K562 (cell line): ENCODE measurements at regions not wholly inside any gene's neighbourhood (a gene's known extent, or its start where the extent isn't known, plus 50 kb on each side); places are given as distances from the start of the nearest gene placed in this dataset.

Source experiments
- ATAC-seq: fragments of 200-7000 bp; cut with Tn5 transposase; 3 replicates; pipeline ENCODE4 v1.9.1; 2020; ENCODE audit warnings: moderate library complexity
- BruUV-seq: library from RNA; stranded (reverse); fragments of 400-500 nt; replicated peaks from 2 replicates; lab custom pipeline; 2021; lab: Mats Ljungman, UMichigan
- CTCF ChIA-PET: fragments of 300-600 bp; formaldehyde crosslinking; extraction: SDS; loops from one replicate; lab custom pipeline; 2021; ENCODE audit warnings: low intra/inter-chr PET ratio; lab: Yijun Ruan, JAX
- POLR2A ChIA-PET: fragments of 300-600, 350-650 bp; sonication (Branson Sonifier 250); formaldehyde crosslinking; extraction: SDS; loops from one replicate; lab custom pipeline; 2021; ENCODE audit warnings: antibody characterized with exemption, inconsistent platforms; lab: Yijun Ruan, JAX
- DNase-seq, 4 experiments: peaks; one replicate each; pipeline versions ENCODE4 v3.0.0 to v3.0.0-alpha.2; 2011 to 2018; ENCODE audit warnings: low spot score in 3 of 4, mixed read lengths in 3 of 4; ENCODE audit errors: extremely low read depth in 1 of 4
- FAIRE-seq: peaks from 2 replicates; lab custom pipeline; 2011; peaks lifted over from hg19 to GRCh38; lab: Jason Lieb, UNC
- H2AFZ ChIP-seq: 2 replicates; pipeline ENCODE4 v1.6.0; 2011; ENCODE audit warnings: low read depth, low read length, control low read depth, inconsistent platforms
- H3K27ac ChIP-seq: fragments of 200-600 bp; 3 replicates; pipeline ENCODE4 v1.8.0; 2011; ENCODE audit warnings: low read depth, mild to moderate bottlenecking, control low read depth, inconsistent platforms, low read length, moderate library complexity, mixed read lengths; ENCODE audit errors: extremely low read depth
- H3K27me3 ChIP-seq, 2 experiments: fragments of 300-600 bp in 1 of 2; 2 replicates in 1 of 2; 3 replicates in 1 of 2; pipeline versions ENCODE4 v1.6.0 to v1.8.0; 2011; ENCODE audit warnings: inconsistent platforms in 2 of 2, low read length in 2 of 2, mild to moderate bottlenecking in 1 of 2, mixed read lengths in 1 of 2, moderate library complexity in 1 of 2; ENCODE audit not compliant: control insufficient read depth in 2 of 2, insufficient read depth in 2 of 2
- H3K36me3 ChIP-seq: fragments of 300-600 bp; 3 replicates; pipeline ENCODE4 v1.8.0; 2011; ENCODE audit warnings: mild to moderate bottlenecking, low read length, inconsistent platforms; ENCODE audit not compliant: control insufficient read depth, insufficient read depth
- H3K4me1 ChIP-seq, 2 experiments: fragments of 200-600 bp in 1 of 2; replicated peaks in 1 of 2; 2 replicates in 1 of 2; 3 replicates in 1 of 2; pipeline versions ENCODE4 v1.5.1 to v1.8.0; 2011; ENCODE audit warnings: inconsistent platforms in 2 of 2, low read length in 2 of 2, mild to moderate bottlenecking in 1 of 2, mixed read lengths in 1 of 2, moderate library complexity in 1 of 2; ENCODE audit not compliant: control insufficient read depth in 2 of 2, insufficient read depth in 2 of 2
- H3K4me2 ChIP-seq: 2 replicates; pipeline ENCODE4 v1.6.1; 2011; ENCODE audit warnings: low read length, control low read depth, inconsistent platforms, mixed read lengths; ENCODE audit not compliant: insufficient read depth
- H3K4me3 ChIP-seq: fragments of 200-600 bp; sonication (generic), shearing (Covaris generic); 2 replicates; pipeline ENCODE4 v1.5.1; 2016; ENCODE audit warnings: control low read depth, inconsistent platforms
- H3K79me2 ChIP-seq: fragments of 200-600 bp; 3 replicates; pipeline ENCODE4 v1.8.0; 2011; ENCODE audit warnings: low read length, inconsistent platforms; ENCODE audit not compliant: control insufficient read depth, insufficient read depth
- H3K9ac ChIP-seq, 2 experiments: 2 replicates each; pipeline versions ENCODE4 v1.6.0 to v1.6.1; 2011; ENCODE audit warnings: low read depth in 2 of 2, low read length in 2 of 2, control low read depth in 1 of 2, inconsistent platforms in 1 of 2, mild to moderate bottlenecking in 1 of 2, mixed read lengths in 1 of 2; ENCODE audit not compliant: insufficient read depth in 1 of 2
- H3K9me1 ChIP-seq: one replicate; pipeline ENCODE4 v1.6.0; 2011; ENCODE audit warnings: inconsistent platforms, mild to moderate bottlenecking, low read length, moderate library complexity; ENCODE audit not compliant: control insufficient read depth, insufficient read depth
- H3K9me3 ChIP-seq: replicated peaks from 2 replicates; pipeline ENCODE4 v1.5.1; 2011; ENCODE audit warnings: low read depth, low read length, inconsistent platforms; ENCODE audit not compliant: control insufficient read depth, insufficient read depth
- H4K20me1 ChIP-seq: replicated peaks from 2 replicates; pipeline ENCODE4 v1.6.1; 2011; ENCODE audit warnings: low read length, inconsistent platforms, mixed read lengths; ENCODE audit not compliant: control insufficient read depth, insufficient read depth
- ATF7 ChIP-seq: fragments of 450-650 bp; IDR thresholded peaks from 2 replicates; pipeline ENCODE4 v1.7.1; 2014; ENCODE audit warnings: mild to moderate bottlenecking, moderate library complexity
- CBX5 ChIP-seq: IDR thresholded peaks from 2 replicates; pipeline ENCODE4 v1.6.1; 2014; ENCODE audit warnings: low read depth, borderline replicate concordance
- EHMT2 ChIP-seq: fragments of 450-650 bp; IDR thresholded peaks from 2 replicates; pipeline ENCODE4 v1.6.1; 2018; ENCODE audit warnings: antibody characterized with exemption
- ESRRB ChIP-seq: fragments of 250-450 bp; sonication (Bioruptor Pico); IDR thresholded peaks from 2 replicates; pipeline ENCODE4 v1.5.0; 2020; ENCODE audit warnings: mild to moderate bottlenecking, moderate library complexity, borderline replicate concordance
- FOS ChIP-seq: IDR thresholded peaks from 3 replicates; pipeline ENCODE4 v1.6.1; 2011; ENCODE audit not compliant: insufficient read length; ENCODE audit errors: extremely low read depth
- NFYB ChIP-seq: IDR thresholded peaks from 2 replicates; pipeline ENCODE4 v1.6.1; 2011; ENCODE audit warnings: mild to moderate bottlenecking, moderate library complexity; ENCODE audit not compliant: insufficient read length; ENCODE audit errors: extremely low read depth
- NRF1 ChIP-seq, 2 experiments: fragments of 450-650 bp; IDR thresholded peaks in 1 of 2; conservative IDR thresholded peaks in 1 of 2; 2 replicates each; pipeline ENCODE4 v1.6.1; 2014; ENCODE audit warnings: mild to moderate bottlenecking in 2 of 2
- NUFIP1 ChIP-seq: fragments of 450-650 bp; IDR thresholded peaks from 2 replicates; pipeline ENCODE4 v1.6.1; 2018; ENCODE audit not compliant: partially characterized antibody
- POLR2AphosphoS2 ChIP-seq: IDR thresholded peaks from 2 replicates; pipeline ENCODE4 v1.6.1; 2012; ENCODE audit warnings: low read length, improper control_type of control experiment
- RBM39 ChIP-seq: fragments of 200-400 bp; formaldehyde crosslinking; optimal IDR thresholded peaks from 2 replicates; pipeline ENCODE3; 2018; ENCODE audit warnings: low read depth, low read length
- SIRT6 ChIP-seq: IDR thresholded peaks from one replicate; pipeline ENCODE4 v1.6.1; 2012; ENCODE audit warnings: low read depth, mild to moderate bottlenecking, control low read depth, inconsistent platforms, low read length, moderate library complexity
- TAF9B ChIP-seq: fragments of 450-650 bp; IDR thresholded peaks from 2 replicates; pipeline ENCODE4 v1.6.1; 2018; ENCODE audit warnings: mild to moderate bottlenecking; ENCODE audit not compliant: partially characterized antibody
- TRIM24 ChIP-seq, 2 experiments: fragments of 450-650 bp; IDR thresholded peaks; 2 replicates each; pipeline ENCODE4 v1.6.1; 2016
- ZFX ChIP-seq: sonication (generic); formaldehyde crosslinking; IDR thresholded peaks from 2 replicates; pipeline ENCODE4 v1.8.0; 2022; ENCODE audit warnings: mild to moderate bottlenecking, missing genetic modification reagents, moderate library complexity
- ZNF699 ChIP-seq: fragments of 250-450 bp; sonication (Bioruptor Pico); IDR thresholded peaks from 2 replicates; pipeline ENCODE4 v1.8.0; 2021; ENCODE audit warnings: mild to moderate bottlenecking, moderate library complexity; ENCODE audit not compliant: insufficient replicate concordance
- WGBS: fragments of 100-300 bp; shearing (Covaris generic); methylation state at CpG from one replicate; pipeline ENCODE4 v1.1.6; 2016; ENCODE audit warnings: low coverage, mixed read lengths; ENCODE audit not compliant: insufficient coverage; ENCODE audit errors: missing lambda C conversion rate; 5-methylcytosine and 5-hydroxymethylcytosine counted together
- in situ Hi-C: fragments of 300-500 bp; cut with MboI; formaldehyde crosslinking; loops from 4 replicates; pipeline ENCODE4 v1.15.0; 2018; ENCODE audit warnings: inconsistent platforms, mixed read lengths
- intact Hi-C: fragments of 100-400 bp; cut with micrococcal nuclease; formaldehyde crosslinking; loops from 2 replicates; pipeline ENCODE4 v1.14.2; 2022
- TF ChIP-seq, protein P1 (sequence below), 3 experiments: fragments of 200-800 bp in 1 of 3; sonication (Bioruptor generic) in 1 of 3; sonication (generic) in 1 of 3; formaldehyde crosslinking in 1 of 3; IDR thresholded peaks; 2 replicates each; pipeline versions ENCODE4 v1.6.1 to v1.8.0; 2016 to 2022; ENCODE audit warnings: mild to moderate bottlenecking in 2 of 3, missing compliant biosample characterization in 2 of 3, missing genetic modification characterization in 2 of 3, missing genetic modification reagents in 1 of 3
- TF ChIP-seq, protein P2 (sequence below): fragments of 450-650 bp; IDR thresholded peaks from 2 replicates; pipeline ENCODE4 v1.6.1; 2016; ENCODE audit warnings: low read depth, mild to moderate bottlenecking, moderate library complexity
- TF ChIP-seq, protein P3 (sequence below): fragments of 150-350 bp; conservative IDR thresholded peaks from 2 replicates; pipeline ENCODE4 v1.6.1; 2014; ENCODE audit warnings: low read length

DNA sequence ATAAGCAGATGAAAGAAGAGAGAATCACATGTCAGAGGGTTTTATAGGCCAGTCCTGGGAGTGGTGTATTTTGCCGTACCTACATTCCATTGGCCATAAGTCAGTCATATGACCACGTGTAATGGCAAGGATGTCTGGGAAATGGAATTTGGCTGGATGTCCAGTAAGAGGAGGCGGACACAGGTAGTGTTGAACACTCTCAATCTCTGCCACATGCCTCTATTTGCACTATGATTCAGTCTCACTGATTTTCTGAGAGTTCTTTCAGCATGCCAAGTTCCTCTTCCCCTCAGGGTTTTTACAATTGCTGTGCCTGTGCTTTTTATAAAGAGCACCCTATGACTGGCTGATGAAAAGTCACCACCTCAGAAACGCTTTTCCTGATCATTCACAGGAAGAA is 164.2 kb upstream of the GPR101 start:
- no peaks in the 10 kb centered on the region for H4K20me1 ChIP-seq
- no peaks in the 10 kb centered on the region for H3K9me1 ChIP-seq
- 0% methylated on average over 3 of the region's 4 CpGs for WGBS
- no peak overlapping the region for H3K4me2 ChIP-seq
- H3K4me1 ChIP-seq: no peaks in the 10 kb centered on the region
- in situ Hi-C loops: no loop called here
- no peak overlapping the region for H2AFZ ChIP-seq
- CTCF ChIA-PET: no interaction called here
- H3K4me3 ChIP-seq: no peak overlapping the region
- H3K9me3 ChIP-seq: no peaks in the 10 kb centered on the region
- H3K27ac ChIP-seq: no peak overlapping the region
- H3K79me2 ChIP-seq: no peaks in the 10 kb centered on the region
- no TSS peak for BruUV-seq
- no peak for TF ChIP-seq NFYB
- TF ChIP-seq ATF7: no peak
- no peak for TF ChIP-seq NRF1 (conservative IDR thresholded peaks at IDR 0.05 in 1 of 2, IDR thresholded peaks at IDR 0.05 in 1 of 2)
- TF ChIP-seq, protein P1, sequence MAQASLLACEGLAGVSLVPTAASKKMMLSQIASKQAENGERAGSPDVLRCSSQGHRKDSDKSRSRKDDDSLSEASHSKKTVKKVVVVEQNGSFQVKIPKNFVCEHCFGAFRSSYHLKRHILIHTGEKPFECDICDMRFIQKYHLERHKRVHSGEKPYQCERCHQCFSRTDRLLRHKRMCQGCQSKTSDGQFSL (CRISPR knock-in tag; IDR thresholded peaks at IDR 0.05): no peak
- TF ChIP-seq, protein P1 (tag; IDR thresholded peaks at IDR 0.05): no peak
- no peak for TF ChIP-seq TRIM24 (IDR thresholded peaks at IDR 0.05)
- TF ChIP-seq CBX5: no peak
- no peak for TF ChIP-seq NUFIP1
- no peak for TF ChIP-seq RBM39
- no peak for TF ChIP-seq ESRRB (CRISPR knock-in tag)
- TF ChIP-seq SIRT6: no peak
- TF ChIP-seq EHMT2: no peak
- TF ChIP-seq, protein P2, sequence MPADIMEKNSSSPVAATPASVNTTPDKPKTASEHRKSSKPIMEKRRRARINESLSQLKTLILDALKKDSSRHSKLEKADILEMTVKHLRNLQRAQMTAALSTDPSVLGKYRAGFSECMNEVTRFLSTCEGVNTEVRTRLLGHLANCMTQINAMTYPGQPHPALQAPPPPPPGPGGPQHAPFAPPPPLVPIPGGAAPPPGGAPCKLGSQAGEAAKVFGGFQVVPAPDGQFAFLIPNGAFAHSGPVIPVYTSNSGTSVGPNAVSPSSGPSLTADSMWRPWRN: no peak
- no peak for TF ChIP-seq ZFX (CRISPR knock-in tag)
- no peak for TF ChIP-seq ZNF699
- TF ChIP-seq TAF9B: no peak
- no peak for TF ChIP-seq FOS
- TF ChIP-seq POLR2AphosphoS2: no peak
- TF ChIP-seq, protein P3, sequence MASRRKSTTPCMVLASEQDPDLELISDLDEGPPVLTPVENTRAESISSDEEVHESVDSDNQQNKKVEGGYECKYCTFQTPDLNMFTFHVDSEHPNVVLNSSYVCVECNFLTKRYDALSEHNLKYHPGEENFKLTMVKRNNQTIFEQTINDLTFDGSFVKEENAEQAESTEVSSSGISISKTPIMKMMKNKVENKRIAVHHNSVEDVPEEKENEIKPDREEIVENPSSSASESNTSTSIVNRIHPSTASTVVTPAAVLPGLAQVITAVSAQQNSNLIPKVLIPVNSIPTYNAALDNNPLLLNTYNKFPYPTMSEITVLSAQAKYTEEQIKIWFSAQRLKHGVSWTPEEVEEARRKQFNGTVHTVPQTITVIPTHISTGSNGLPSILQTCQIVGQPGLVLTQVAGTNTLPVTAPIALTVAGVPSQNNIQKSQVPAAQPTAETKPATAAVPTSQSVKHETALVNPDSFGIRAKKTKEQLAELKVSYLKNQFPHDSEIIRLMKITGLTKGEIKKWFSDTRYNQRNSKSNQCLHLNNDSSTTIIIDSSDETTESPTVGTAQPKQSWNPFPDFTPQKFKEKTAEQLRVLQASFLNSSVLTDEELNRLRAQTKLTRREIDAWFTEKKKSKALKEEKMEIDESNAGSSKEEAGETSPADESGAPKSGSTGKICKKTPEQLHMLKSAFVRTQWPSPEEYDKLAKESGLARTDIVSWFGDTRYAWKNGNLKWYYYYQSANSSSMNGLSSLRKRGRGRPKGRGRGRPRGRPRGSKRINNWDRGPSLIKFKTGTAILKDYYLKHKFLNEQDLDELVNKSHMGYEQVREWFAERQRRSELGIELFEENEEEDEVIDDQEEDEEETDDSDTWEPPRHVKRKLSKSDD: no peak
- TF ChIP-seq, all 486 proteins: peak for 0
- intact Hi-C loops: loop anchor here (10.0 kb wide), 1 partner anchor 143 kb away; no protein-coding TSS in a partner anchor
- POLR2A ChIA-PET: interaction anchor here (0.6 kb wide), 1 partner anchor 1709 kb away, joined by 3 read pairs; no protein-coding TSS in a partner anchor
- no peaks in the 10 kb centered on the region for H3K36me3 ChIP-seq
- DNase-seq (no peak), ATAC-seq (no peak), FAIRE-seq (no peak)
- H3K9ac ChIP-seq: no peak overlapping the region
- H3K27me3 ChIP-seq: no peaks in the 10 kb centered on the region
